ENCODE measurements at regions not wholly inside any gene's neighbourhood (a gene's known extent, or its start where the extent isn't known, plus 50 kb on each side); places are given as distances from the start of the nearest gene placed in this dataset.

- Mint-ChIP-seq H3K9me3 (no peaks in the 10 kb centered on the region), H3K4me3 (no peak overlapping the region), H3K27ac (no peak overlapping the region), H3K36me3 (no peaks in the 10 kb centered on the region), H3K4me1 (peaks cover 3% of the 10 kb centered on the region), H3K27me3 (ENCODE audit: low read depth) (no peaks in the 10 kb centered on the region)
- ChIA-PET POLR2A (no interaction called here), CTCF (no interaction called here)
- TF ChIP-seq GTF2I (CRISPR knock-in tag; conservative IDR thresholded peaks at IDR 0.05) (no peak), ARID4B (CRISPR knock-in tag; IDR thresholded peaks at IDR 0.05; ENCODE audit: borderline replicate concordance) (no peak), IRF1 (CRISPR knock-in tag; IDR thresholded peaks at IDR 0.05) (no peak), SMAD3 (CRISPR knock-in tag; IDR thresholded peaks at IDR 0.05; ENCODE audit: borderline replicate concordance) (no peak)
- TF ChIP-seq, protein P1, sequence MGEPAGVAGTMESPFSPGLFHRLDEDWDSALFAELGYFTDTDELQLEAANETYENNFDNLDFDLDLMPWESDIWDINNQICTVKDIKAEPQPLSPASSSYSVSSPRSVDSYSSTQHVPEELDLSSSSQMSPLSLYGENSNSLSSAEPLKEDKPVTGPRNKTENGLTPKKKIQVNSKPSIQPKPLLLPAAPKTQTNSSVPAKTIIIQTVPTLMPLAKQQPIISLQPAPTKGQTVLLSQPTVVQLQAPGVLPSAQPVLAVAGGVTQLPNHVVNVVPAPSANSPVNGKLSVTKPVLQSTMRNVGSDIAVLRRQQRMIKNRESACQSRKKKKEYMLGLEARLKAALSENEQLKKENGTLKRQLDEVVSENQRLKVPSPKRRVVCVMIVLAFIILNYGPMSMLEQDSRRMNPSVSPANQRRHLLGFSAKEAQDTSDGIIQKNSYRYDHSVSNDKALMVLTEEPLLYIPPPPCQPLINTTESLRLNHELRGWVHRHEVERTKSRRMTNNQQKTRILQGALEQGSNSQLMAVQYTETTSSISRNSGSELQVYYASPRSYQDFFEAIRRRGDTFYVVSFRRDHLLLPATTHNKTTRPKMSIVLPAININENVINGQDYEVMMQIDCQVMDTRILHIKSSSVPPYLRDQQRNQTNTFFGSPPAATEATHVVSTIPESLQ (CRISPR knock-in tag; IDR thresholded peaks at IDR 0.05) = no peak
- no peak for DNase-seq (ENCODE audit: low spot score)
- no peak for ATAC-seq
Measured at GRCh38 chr10:4754143-4754542, 71.9 kb upstream of the AKR1E2 start.

DNA sequence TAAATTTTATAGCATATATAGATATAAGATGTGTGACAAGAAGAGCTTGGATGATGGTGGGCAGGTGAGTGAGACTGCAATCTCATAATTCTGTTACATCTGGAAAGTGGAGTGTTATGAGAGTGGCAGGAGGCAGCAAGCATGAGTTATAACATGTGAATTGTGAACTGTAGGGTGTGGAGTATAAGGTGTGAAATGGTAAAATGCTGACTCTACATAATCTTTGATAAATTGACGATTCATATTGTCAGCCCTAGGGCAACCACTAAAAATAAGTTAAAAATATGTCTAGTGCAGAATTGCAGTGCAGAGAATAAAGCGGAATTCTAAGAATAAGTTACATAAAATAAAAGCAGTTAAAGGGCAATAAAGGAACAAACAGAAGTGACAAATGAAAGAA, 74.8 kb upstream of the AKR1E2 start:
- CTCF ChIA-PET = no interaction called here
- H3K4me1 Mint-ChIP-seq = peaks cover 6% of the 10 kb centered on the region
- H3K27ac Mint-ChIP-seq = no peak overlapping the region
- POLR2A ChIA-PET = no interaction called here
- ATAC-seq = no peak
- TF ChIP-seq SP1 (CRISPR knock-in tag; conservative IDR thresholded peaks at IDR 0.05) = no peak
- no peak for TF ChIP-seq GTF2I (CRISPR knock-in tag; conservative IDR thresholded peaks at IDR 0.05)
- no peak for TF ChIP-seq IRF2 (CRISPR knock-in tag; IDR thresholded peaks at IDR 0.05; ENCODE audit: borderline replicate concordance, low read depth)
- no peak for TF ChIP-seq ETV6 (CRISPR knock-in tag; IDR thresholded peaks at IDR 0.05)
- TF ChIP-seq TCF7 (CRISPR knock-in tag; IDR thresholded peaks at IDR 0.05; ENCODE audit: low read depth) = no peak
- TF ChIP-seq, protein P2, sequence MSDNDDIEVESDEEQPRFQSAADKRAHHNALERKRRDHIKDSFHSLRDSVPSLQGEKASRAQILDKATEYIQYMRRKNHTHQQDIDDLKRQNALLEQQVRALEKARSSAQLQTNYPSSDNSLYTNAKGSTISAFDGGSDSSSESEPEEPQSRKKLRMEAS (CRISPR knock-in tag; IDR thresholded peaks at IDR 0.05) = no peak
- no peak for TF ChIP-seq NFYB (CRISPR knock-in tag; conservative IDR thresholded peaks at IDR 0.05; ENCODE audit: low read depth)
- TF ChIP-seq, protein P3, sequence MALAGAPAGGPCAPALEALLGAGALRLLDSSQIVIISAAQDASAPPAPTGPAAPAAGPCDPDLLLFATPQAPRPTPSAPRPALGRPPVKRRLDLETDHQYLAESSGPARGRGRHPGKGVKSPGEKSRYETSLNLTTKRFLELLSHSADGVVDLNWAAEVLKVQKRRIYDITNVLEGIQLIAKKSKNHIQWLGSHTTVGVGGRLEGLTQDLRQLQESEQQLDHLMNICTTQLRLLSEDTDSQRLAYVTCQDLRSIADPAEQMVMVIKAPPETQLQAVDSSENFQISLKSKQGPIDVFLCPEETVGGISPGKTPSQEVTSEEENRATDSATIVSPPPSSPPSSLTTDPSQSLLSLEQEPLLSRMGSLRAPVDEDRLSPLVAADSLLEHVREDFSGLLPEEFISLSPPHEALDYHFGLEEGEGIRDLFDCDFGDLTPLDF (CRISPR knock-in tag; IDR thresholded peaks at IDR 0.05) = no peak
- TF ChIP-seq PRRX2 (CRISPR knock-in tag; IDR thresholded peaks at IDR 0.05) = no peak
- TF ChIP-seq, protein P4, sequence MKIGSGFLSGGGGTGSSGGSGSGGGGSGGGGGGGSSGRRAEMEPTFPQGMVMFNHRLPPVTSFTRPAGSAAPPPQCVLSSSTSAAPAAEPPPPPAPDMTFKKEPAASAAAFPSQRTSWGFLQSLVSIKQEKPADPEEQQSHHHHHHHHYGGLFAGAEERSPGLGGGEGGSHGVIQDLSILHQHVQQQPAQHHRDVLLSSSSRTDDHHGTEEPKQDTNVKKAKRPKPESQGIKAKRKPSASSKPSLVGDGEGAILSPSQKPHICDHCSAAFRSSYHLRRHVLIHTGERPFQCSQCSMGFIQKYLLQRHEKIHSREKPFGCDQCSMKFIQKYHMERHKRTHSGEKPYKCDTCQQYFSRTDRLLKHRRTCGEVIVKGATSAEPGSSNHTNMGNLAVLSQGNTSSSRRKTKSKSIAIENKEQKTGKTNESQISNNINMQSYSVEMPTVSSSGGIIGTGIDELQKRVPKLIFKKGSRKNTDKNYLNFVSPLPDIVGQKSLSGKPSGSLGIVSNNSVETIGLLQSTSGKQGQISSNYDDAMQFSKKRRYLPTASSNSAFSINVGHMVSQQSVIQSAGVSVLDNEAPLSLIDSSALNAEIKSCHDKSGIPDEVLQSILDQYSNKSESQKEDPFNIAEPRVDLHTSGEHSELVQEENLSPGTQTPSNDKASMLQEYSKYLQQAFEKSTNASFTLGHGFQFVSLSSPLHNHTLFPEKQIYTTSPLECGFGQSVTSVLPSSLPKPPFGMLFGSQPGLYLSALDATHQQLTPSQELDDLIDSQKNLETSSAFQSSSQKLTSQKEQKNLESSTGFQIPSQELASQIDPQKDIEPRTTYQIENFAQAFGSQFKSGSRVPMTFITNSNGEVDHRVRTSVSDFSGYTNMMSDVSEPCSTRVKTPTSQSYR (CRISPR knock-in tag; IDR thresholded peaks at IDR 0.05) = no peak
- no peak for TF ChIP-seq ZNF423 (CRISPR knock-in tag; IDR thresholded peaks at IDR 0.05)
- H3K36me3 Mint-ChIP-seq = no peaks in the 10 kb centered on the region
- no peaks in the 10 kb centered on the region for H3K9me3 Mint-ChIP-seq
- no peak overlapping the region for H3K4me3 Mint-ChIP-seq
- H3K27me3 Mint-ChIP-seq (ENCODE audit: low read depth) = no peaks in the 10 kb centered on the region
- DNase-seq (ENCODE audit: low spot score) = no peak
